Activated CD8-positive, alpha-beta memory T cell treated with anti-CD3 and anti-CD28 coated beads, Interleukin-2, amount 50 U/mL, for 24 hours (primary cell): ENCODE measurements at regions not wholly inside any gene's neighbourhood (a gene's known extent, or its start where the extent isn't known, plus 50 kb on each side); places are given as distances from the start of the nearest gene placed in this dataset.

ENCODE experiments used
- DNase-seq: peaks from one replicate; pipeline ENCODE4 v3.0.0-alpha.2; 2020; ENCODE audit errors: extremely low read depth

- no peak for DNase-seq
Measured at GRCh38 chr10:111200505-111201186, 123.8 kb downstream of the ADRA2A start.

GRCh38 chr10:111203615-111204014 is 126.8 kb downstream of the ADRA2A start:
- DNase-seq = no peak

- DNase-seq = no peak
Measured at GRCh38 chr10:111204838-111205237, 128.0 kb downstream of the ADRA2A start.

GRCh38 chr10:111206521-111206920 is 129.7 kb downstream of the ADRA2A start:
- no peak for DNase-seq

- no peak for DNase-seq
Measured at GRCh38 chr10:111207500-111207899, 130.7 kb downstream of the ADRA2A start.

GRCh38 chr10:111208951-111209350 is 132.1 kb downstream of the ADRA2A start:
- DNase-seq = no peak

- no peak for DNase-seq
Measured at GRCh38 chr10:111209692-111210091, 132.9 kb downstream of the ADRA2A start.

- DNase-seq = no peak
Measured at GRCh38 chr10:111211241-111211640, 134.4 kb downstream of the ADRA2A start.

- DNase-seq = no peak
Measured at GRCh38 chr10:111211706-111212105, 134.9 kb downstream of the ADRA2A start.

- no peak for DNase-seq
Measured at GRCh38 chr10:111221682-111222480, 145.1 kb downstream of the ADRA2A start.

- DNase-seq = no peak
Measured at GRCh38 chr10:111222961-111223360, 146.1 kb downstream of the ADRA2A start.

GRCh38 chr10:111231779-111232178 is 154.9 kb downstream of the ADRA2A start:
- no peak for DNase-seq

GRCh38 chr10:111233439-111233838 is 156.6 kb downstream of the ADRA2A start:
- no peak for DNase-seq

- no peak for DNase-seq
Measured at GRCh38 chr10:111234234-111234913, 157.5 kb downstream of the ADRA2A start.

- no peak for DNase-seq
Measured at GRCh38 chr10:111234914-111235302, 158.1 kb downstream of the ADRA2A start.

GRCh38 chr10:111240348-111240747 is 163.5 kb downstream of the ADRA2A start:
- DNase-seq = no peak

GRCh38 chr10:111243126-111243525 is 166.3 kb downstream of the ADRA2A start:
- no peak for DNase-seq

GRCh38 chr10:111246136-111246535 is 169.3 kb downstream of the ADRA2A start:
- DNase-seq = no peak

GRCh38 chr10:111246814-111247452 is 170.1 kb downstream of the ADRA2A start:
- DNase-seq = no peak

GRCh38 chr10:111247781-111248389 is 171.1 kb downstream of the ADRA2A start:
- no peak for DNase-seq

- no peak for DNase-seq
Measured at GRCh38 chr10:111249925-111250324, 173.1 kb downstream of the ADRA2A start.
